GM12872 (cell line): ENCODE measurements at regions not wholly inside any gene's neighbourhood (a gene's known extent, or its start where the extent isn't known, plus 50 kb on each side); places are given as distances from the start of the nearest gene placed in this dataset.

Experiments used
- CTCF ChIP-seq: IDR thresholded peaks from 3 replicates; pipeline ENCODE4 v1.5.1; 2011; ENCODE audit warnings: low read depth, mild to moderate bottlenecking, low read length, moderate library complexity; ENCODE audit not compliant: insufficient read depth

GRCh38 chr20:6689339-6689973 lies 78.0 kb upstream of the BMP2 start:
- no peak for TF ChIP-seq CTCF

GRCh38 chr20:6686171-6686570 lies 81.3 kb upstream of the BMP2 start:
- no peak for TF ChIP-seq CTCF

- TF ChIP-seq CTCF: no peak
Observed at GRCh38 chr20:6685626-6686025, 81.9 kb upstream of the BMP2 start.

GRCh38 chr20:6685181-6685582 lies 82.3 kb upstream of the BMP2 start:
- no peak for TF ChIP-seq CTCF

GRCh38 chr20:6683021-6683977 lies 84.2 kb upstream of the BMP2 start:
- no peak for TF ChIP-seq CTCF

- no peak for TF ChIP-seq CTCF
Observed at GRCh38 chr20:6680854-6681253, 86.6 kb upstream of the BMP2 start.

- TF ChIP-seq CTCF: no peak
Observed at GRCh38 chr20:6680441-6680840, 87.0 kb upstream of the BMP2 start.
